B cell (primary cell): ENCODE measurements at regions not wholly inside any gene's neighbourhood (a gene's known extent, or its start where the extent isn't known, plus 50 kb on each side); places are given as distances from the start of the nearest gene placed in this dataset.

Source experiments
- EZH2 ChIP-seq: IDR thresholded peaks from 2 replicates; pipeline ENCODE4 v1.6.1; 2012; ENCODE audit warnings: borderline replicate concordance, low read depth, mild to moderate bottlenecking, moderate library complexity, low read length; ENCODE audit not compliant: insufficient read depth, poor library complexity, severe bottlenecking
- TF ChIP-seq, protein P1 (sequence below): fragments of 200-600 bp; IDR thresholded peaks from one replicate; pipeline ENCODE4 v1.8.0; 2022; ENCODE audit warnings: antibody characterized with exemption, mild to moderate bottlenecking

DNA sequence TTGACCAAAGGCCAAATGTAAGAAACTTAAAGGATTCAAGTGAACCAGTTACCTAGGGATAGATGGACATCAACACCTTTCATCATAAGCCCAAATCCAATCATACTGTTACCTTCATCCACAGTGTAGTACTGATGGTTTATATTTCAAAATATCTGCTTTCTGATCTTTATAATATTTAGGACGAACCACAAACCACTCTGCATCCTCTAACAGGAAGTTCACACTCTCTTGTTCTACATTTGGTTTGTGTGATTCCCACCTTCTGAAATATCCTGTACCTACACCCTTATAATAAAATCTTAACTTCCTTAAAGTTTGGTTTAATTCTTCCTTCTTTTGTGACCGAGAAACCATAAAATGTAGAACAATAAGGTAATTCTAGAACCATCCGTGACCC, 535.7 kb upstream of the CHAC2 start:
- TF ChIP-seq, protein P1, sequence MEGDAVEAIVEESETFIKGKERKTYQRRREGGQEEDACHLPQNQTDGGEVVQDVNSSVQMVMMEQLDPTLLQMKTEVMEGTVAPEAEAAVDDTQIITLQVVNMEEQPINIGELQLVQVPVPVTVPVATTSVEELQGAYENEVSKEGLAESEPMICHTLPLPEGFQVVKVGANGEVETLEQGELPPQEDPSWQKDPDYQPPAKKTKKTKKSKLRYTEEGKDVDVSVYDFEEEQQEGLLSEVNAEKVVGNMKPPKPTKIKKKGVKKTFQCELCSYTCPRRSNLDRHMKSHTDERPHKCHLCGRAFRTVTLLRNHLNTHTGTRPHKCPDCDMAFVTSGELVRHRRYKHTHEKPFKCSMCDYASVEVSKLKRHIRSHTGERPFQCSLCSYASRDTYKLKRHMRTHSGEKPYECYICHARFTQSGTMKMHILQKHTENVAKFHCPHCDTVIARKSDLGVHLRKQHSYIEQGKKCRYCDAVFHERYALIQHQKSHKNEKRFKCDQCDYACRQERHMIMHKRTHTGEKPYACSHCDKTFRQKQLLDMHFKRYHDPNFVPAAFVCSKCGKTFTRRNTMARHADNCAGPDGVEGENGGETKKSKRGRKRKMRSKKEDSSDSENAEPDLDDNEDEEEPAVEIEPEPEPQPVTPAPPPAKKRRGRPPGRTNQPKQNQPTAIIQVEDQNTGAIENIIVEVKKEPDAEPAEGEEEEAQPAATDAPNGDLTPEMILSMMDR = no peak
- no peak for TF ChIP-seq EZH2
